DND-41 (cell line): ENCODE measurements at regions not wholly inside any gene's neighbourhood (a gene's known extent, or its start where the extent isn't known, plus 50 kb on each side); places are given as distances from the start of the nearest gene placed in this dataset.

Source experiments
- ATAC-seq: fragments of 200-7000 bp; cut with Tn5 transposase; 3 replicates; pipeline ENCODE4 v1.9.1; 2021; ENCODE audit warnings: low read depth; ENCODE audit not compliant: insufficient read depth
- DNase-seq: peaks from one replicate; pipeline ENCODE4 v3.0.0-alpha.2; 2020
- H2AFZ ChIP-seq: 2 replicates; pipeline ENCODE4 v1.6.0; 2012; ENCODE audit warnings: low read depth, low read length
- H3K27ac ChIP-seq: 2 replicates; pipeline ENCODE4 v1.5.1; 2012; ENCODE audit warnings: low read length, inconsistent platforms
- H3K27me3 ChIP-seq: fragments of 200-600 bp; sonication (generic); 2 replicates; pipeline ENCODE4 v1.6.0; 2012; ENCODE audit warnings: low read length, mild to moderate bottlenecking, inconsistent platforms; ENCODE audit not compliant: insufficient read depth, poor library complexity
- H3K36me3 ChIP-seq: 2 replicates; pipeline ENCODE4 v1.5.1; 2012; ENCODE audit warnings: low read length, inconsistent platforms; ENCODE audit not compliant: insufficient read depth
- H3K4me1 ChIP-seq: 2 replicates; pipeline ENCODE4 v1.5.1; 2012; ENCODE audit warnings: mild to moderate bottlenecking, low read length; ENCODE audit not compliant: insufficient read depth
- H3K4me2 ChIP-seq: 2 replicates; pipeline ENCODE4 v1.6.0; 2012; ENCODE audit warnings: mild to moderate bottlenecking, moderate library complexity, low read length, inconsistent platforms; ENCODE audit not compliant: insufficient read depth
- H3K4me3 ChIP-seq, 2 experiments: fragments of 200-600 bp in 1 of 2; shearing (Covaris generic) in 1 of 2; 2 replicates each; pipeline ENCODE4 v1.5.1; 2012 to 2016; ENCODE audit warnings: inconsistent platforms in 2 of 2, low read length in 2 of 2, mild to moderate bottlenecking in 2 of 2, low read depth in 1 of 2, moderate library complexity in 1 of 2
- H3K79me2 ChIP-seq: 2 replicates; pipeline ENCODE4 v1.6.0; 2012; ENCODE audit warnings: low read length, inconsistent platforms; ENCODE audit not compliant: insufficient read depth
- H3K9ac ChIP-seq: 2 replicates; pipeline ENCODE4 v1.6.0; 2012; ENCODE audit warnings: low read depth, mild to moderate bottlenecking, inconsistent platforms, low read length, moderate library complexity
- H3K9me3 ChIP-seq: 2 replicates; pipeline ENCODE4 v1.5.1; 2012; ENCODE audit warnings: low read length, moderate library complexity, mild to moderate bottlenecking, inconsistent platforms; ENCODE audit not compliant: insufficient read depth, severe bottlenecking
- H4K20me1 ChIP-seq: 2 replicates; pipeline ENCODE4 v1.6.0; 2012; ENCODE audit warnings: low read length; ENCODE audit not compliant: insufficient read depth
- EZH2 ChIP-seq: IDR thresholded peaks from 3 replicates; pipeline ENCODE4 v1.6.1; 2012; ENCODE audit warnings: borderline replicate concordance, low read depth, mild to moderate bottlenecking, moderate library complexity, low read length, inconsistent platforms; ENCODE audit not compliant: severe bottlenecking
- TF ChIP-seq, protein P1 (sequence below): IDR thresholded peaks from 2 replicates; pipeline ENCODE4 v1.5.1; 2012; ENCODE audit warnings: borderline replicate concordance, low read length, moderate library complexity, mild to moderate bottlenecking; ENCODE audit not compliant: poor library complexity, severe bottlenecking; ENCODE audit errors: extremely low read depth

DNA sequence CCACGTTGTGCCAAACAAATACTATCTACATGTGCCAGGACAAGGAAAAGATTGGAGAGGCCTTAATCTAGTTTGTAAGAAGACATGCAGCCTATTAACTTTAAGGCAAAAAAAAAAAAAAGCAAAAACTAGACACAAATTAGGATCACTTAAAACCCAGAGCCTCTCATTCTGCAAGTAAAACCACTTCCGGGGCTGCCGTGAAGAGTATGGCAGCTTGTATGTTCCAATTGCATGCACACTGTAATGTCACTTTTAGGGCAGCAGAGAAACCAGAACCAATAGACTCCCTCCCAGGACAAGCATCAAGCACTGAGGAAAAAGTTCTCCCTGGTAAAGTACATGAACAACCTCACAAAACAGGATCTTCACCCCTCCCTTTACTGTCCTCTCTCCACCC is 70.6 kb downstream of the RSL24D1 start:
- H3K9ac ChIP-seq: no peak overlapping the region
- no peaks in the 10 kb centered on the region for H3K4me1 ChIP-seq
- no peaks in the 10 kb centered on the region for H4K20me1 ChIP-seq
- no peaks in the 10 kb centered on the region for H3K9me3 ChIP-seq
- H3K27ac ChIP-seq: no peak overlapping the region
- no peak for ATAC-seq
- no peak for DNase-seq
- no peaks in the 10 kb centered on the region for H3K79me2 ChIP-seq
- TF ChIP-seq, protein P1, sequence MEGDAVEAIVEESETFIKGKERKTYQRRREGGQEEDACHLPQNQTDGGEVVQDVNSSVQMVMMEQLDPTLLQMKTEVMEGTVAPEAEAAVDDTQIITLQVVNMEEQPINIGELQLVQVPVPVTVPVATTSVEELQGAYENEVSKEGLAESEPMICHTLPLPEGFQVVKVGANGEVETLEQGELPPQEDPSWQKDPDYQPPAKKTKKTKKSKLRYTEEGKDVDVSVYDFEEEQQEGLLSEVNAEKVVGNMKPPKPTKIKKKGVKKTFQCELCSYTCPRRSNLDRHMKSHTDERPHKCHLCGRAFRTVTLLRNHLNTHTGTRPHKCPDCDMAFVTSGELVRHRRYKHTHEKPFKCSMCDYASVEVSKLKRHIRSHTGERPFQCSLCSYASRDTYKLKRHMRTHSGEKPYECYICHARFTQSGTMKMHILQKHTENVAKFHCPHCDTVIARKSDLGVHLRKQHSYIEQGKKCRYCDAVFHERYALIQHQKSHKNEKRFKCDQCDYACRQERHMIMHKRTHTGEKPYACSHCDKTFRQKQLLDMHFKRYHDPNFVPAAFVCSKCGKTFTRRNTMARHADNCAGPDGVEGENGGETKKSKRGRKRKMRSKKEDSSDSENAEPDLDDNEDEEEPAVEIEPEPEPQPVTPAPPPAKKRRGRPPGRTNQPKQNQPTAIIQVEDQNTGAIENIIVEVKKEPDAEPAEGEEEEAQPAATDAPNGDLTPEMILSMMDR: no peak
- TF ChIP-seq EZH2: no peak
- H3K27me3 ChIP-seq: no peaks in the 10 kb centered on the region
- H3K4me3 ChIP-seq: no peak overlapping the region
- H3K36me3 ChIP-seq: no peaks in the 10 kb centered on the region
- no peak overlapping the region for H2AFZ ChIP-seq
- no peak overlapping the region for H3K4me2 ChIP-seq

DNA sequence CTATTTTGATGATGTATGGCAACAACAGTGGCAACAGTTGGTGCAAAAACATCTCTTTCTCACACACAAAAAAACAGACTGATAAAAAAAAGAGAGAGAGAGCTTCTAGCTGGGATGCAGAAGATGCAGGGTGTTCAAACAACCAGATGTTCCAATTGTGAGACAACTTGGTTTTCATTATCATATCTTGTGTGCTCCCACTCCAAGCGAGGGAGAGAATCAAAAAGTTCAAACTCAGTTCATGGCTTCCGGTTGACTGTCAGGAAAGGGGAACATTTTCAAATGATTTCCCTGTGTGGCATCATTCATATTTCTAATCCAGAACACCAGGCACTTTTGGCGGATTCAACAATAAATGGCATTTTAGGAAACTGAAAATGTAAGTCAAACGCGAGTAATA is 72.1 kb downstream of the RSL24D1 start:
- no peak overlapping the region for H3K9ac ChIP-seq
- no peaks in the 10 kb centered on the region for H4K20me1 ChIP-seq
- no peak overlapping the region for H3K4me2 ChIP-seq
- TF ChIP-seq EZH2: no peak
- TF ChIP-seq, protein P1: no peak
- no peaks in the 10 kb centered on the region for H3K27me3 ChIP-seq
- H3K4me3 ChIP-seq: no peak overlapping the region
- H3K27ac ChIP-seq: no peak overlapping the region
- H3K36me3 ChIP-seq: no peaks in the 10 kb centered on the region
- no peak overlapping the region for H2AFZ ChIP-seq
- no peaks in the 10 kb centered on the region for H3K79me2 ChIP-seq
- DNase-seq (no peak), ATAC-seq (no peak)
- H3K9me3 ChIP-seq: no peaks in the 10 kb centered on the region
- H3K4me1 ChIP-seq: no peaks in the 10 kb centered on the region

DNA sequence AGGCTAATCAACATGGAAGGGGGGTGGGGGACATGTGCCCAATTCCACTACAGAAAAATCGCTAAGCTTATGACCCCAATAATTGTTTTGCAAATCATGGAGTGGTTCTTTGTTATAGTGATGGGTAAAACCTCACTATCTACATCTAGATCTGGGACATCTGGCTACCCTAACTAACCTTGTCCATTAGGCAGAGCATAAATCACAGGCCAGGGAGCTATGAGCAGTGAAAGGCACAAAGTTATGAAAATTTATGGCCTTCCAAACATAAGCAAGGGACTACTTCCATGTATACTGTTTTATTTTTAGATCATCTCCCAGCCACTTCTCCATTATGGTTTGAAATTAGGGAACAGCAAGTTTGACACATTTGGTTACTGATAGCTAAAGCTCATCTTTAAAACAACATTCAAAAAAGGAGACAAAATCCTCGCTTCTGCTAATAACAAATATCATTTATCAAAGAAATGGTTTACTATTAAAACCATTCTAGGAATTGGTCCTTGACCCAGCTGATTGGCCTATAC is 78.3 kb downstream of the RSL24D1 start:
- H4K20me1 ChIP-seq: no peaks in the 10 kb centered on the region
- H2AFZ ChIP-seq: no peak overlapping the region
- no peaks in the 10 kb centered on the region for H3K9me3 ChIP-seq
- TF ChIP-seq, protein P1: no peak
- TF ChIP-seq EZH2: no peak
- H3K36me3 ChIP-seq: no peaks in the 10 kb centered on the region
- no peaks in the 10 kb centered on the region for H3K79me2 ChIP-seq
- H3K4me3 ChIP-seq: no peak overlapping the region
- H3K4me1 ChIP-seq: no peaks in the 10 kb centered on the region
- H3K4me2 ChIP-seq: no peak overlapping the region
- DNase-seq: no peak
- H3K9ac ChIP-seq: no peak overlapping the region
- ATAC-seq: no peak
- H3K27ac ChIP-seq: no peak overlapping the region
- H3K27me3 ChIP-seq: no peaks in the 10 kb centered on the region

DNA sequence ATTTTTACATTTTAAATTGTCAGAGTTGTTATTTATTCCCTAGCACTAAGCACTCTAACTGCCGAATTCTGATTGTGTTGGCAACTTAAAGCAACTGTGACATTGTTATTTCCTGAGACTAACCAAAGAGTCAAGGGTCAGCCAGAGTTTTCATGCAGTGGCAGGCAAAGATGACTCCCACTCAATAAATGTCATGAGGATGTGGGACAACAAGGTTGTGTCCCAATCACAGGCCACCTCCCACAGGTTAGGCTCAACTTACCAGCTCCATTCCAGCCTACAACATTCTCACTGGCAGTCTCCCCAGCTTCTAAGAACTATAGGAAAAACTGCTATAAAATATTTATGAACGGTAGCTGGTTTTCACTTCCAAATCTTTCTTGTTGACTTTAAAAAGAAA is 80.1 kb downstream of the RSL24D1 start:
- DNase-seq (no peak), ATAC-seq (no peak)
- H3K36me3 ChIP-seq: no peaks in the 10 kb centered on the region
- H3K9ac ChIP-seq: no peak overlapping the region
- H2AFZ ChIP-seq: no peak overlapping the region
- H3K9me3 ChIP-seq: no peaks in the 10 kb centered on the region
- no peaks in the 10 kb centered on the region for H4K20me1 ChIP-seq
- H3K79me2 ChIP-seq: no peaks in the 10 kb centered on the region
- no peaks in the 10 kb centered on the region for H3K4me1 ChIP-seq
- no peak overlapping the region for H3K4me3 ChIP-seq
- TF ChIP-seq EZH2: no peak
- TF ChIP-seq, protein P1: no peak
- no peaks in the 10 kb centered on the region for H3K27me3 ChIP-seq
- H3K27ac ChIP-seq: no peak overlapping the region
- H3K4me2 ChIP-seq: no peak overlapping the region
